SK-N-SH treated with all-trans-retinoic acid at 6 μM for 48 hours (cell line): ENCODE measurements at regions not wholly inside any gene's neighbourhood (a gene's known extent, or its start where the extent isn't known, plus 50 kb on each side); places are given as distances from the start of the nearest gene placed in this dataset.
A peak's percentile ranks its signal among the peaks of the same experiment; 100 is the strongest.
"Not testable (repeated sequence)": the region's sequence is repeated elsewhere in the genome, so short reads cannot be mapped to it uniquely, and the experiment has no call there.

Experiments used
- ATAC-seq: fragments of 200-7000 bp; cut with Tn5 transposase; 3 replicates; pipeline ENCODE4 v1.9.1; 2020; ENCODE audit warnings: mild to moderate bottlenecking, moderate library complexity
- ARNTL ChIP-seq: fragments of 450-650 bp; formaldehyde crosslinking; IDR thresholded peaks from 2 replicates; pipeline ENCODE4 v1.5.0; 2020; ENCODE audit warnings: low read depth, mild to moderate bottlenecking, moderate library complexity, borderline replicate concordance
- BACH2 ChIP-seq: fragments of 250-450 bp; sonication (Bioruptor Pico); IDR thresholded peaks from 2 replicates; pipeline ENCODE4 v1.9.0; 2021; ENCODE audit warnings: mild to moderate bottlenecking, borderline replicate concordance
- CSDC2 ChIP-seq: fragments of 250-450 bp; sonication (Bioruptor Pico); IDR thresholded peaks from 2 replicates; pipeline ENCODE4 v1.5.0; 2020; ENCODE audit warnings: mild to moderate bottlenecking, moderate library complexity
- CSRNP3 ChIP-seq: fragments of 250-450 bp; sonication (Bioruptor Pico); IDR thresholded peaks from 2 replicates; pipeline ENCODE4 v1.5.1; 2021; ENCODE audit warnings: mild to moderate bottlenecking, moderate library complexity
- ESRRG ChIP-seq: fragments of 250-450 bp; sonication (Bioruptor Pico); IDR thresholded peaks from 2 replicates; pipeline ENCODE4 v1.6.1; 2021; ENCODE audit warnings: mild to moderate bottlenecking
- ISL1 ChIP-seq: fragments of 250-450 bp; sonication (Bioruptor Pico); IDR thresholded peaks from 2 replicates; pipeline ENCODE4 v2.1.2; 2022; ENCODE audit warnings: mild to moderate bottlenecking, moderate library complexity
- OSR1 ChIP-seq: fragments of 250-450 bp; sonication (Bioruptor Pico); IDR thresholded peaks from 2 replicates; pipeline ENCODE4 v1.8.0; 2022; ENCODE audit warnings: moderate library complexity, mild to moderate bottlenecking, inconsistent platforms
- PATZ1 ChIP-seq: fragments of 250-450 bp; sonication (Bioruptor Pico); IDR thresholded peaks from 2 replicates; pipeline ENCODE4 v1.8.0; 2020; ENCODE audit warnings: mild to moderate bottlenecking, moderate library complexity, borderline replicate concordance
- POU6F1 ChIP-seq: fragments of 250-450 bp; sonication (Bioruptor Pico); IDR thresholded peaks from 2 replicates; pipeline ENCODE4 v1.8.0; 2021; ENCODE audit warnings: low read depth, mild to moderate bottlenecking, moderate library complexity, borderline replicate concordance
- PPARA ChIP-seq: fragments of 250-450 bp; sonication (Bioruptor Pico); IDR thresholded peaks from 2 replicates; pipeline ENCODE4 v1.5.0; 2020; ENCODE audit warnings: mild to moderate bottlenecking, borderline replicate concordance
- RARB ChIP-seq: fragments of 250-450 bp; sonication (Bioruptor Pico); IDR thresholded peaks from 2 replicates; pipeline ENCODE4 v1.8.0; 2021; ENCODE audit warnings: mild to moderate bottlenecking, moderate library complexity
- SNAI2 ChIP-seq: fragments of 250-450 bp; sonication (Bioruptor Pico); IDR thresholded peaks from 2 replicates; pipeline ENCODE4 v1.5.0; 2020; ENCODE audit warnings: mild to moderate bottlenecking, moderate library complexity
- TCF4 ChIP-seq: fragments of 250-450 bp; sonication (Bioruptor Pico); IDR thresholded peaks from 2 replicates; pipeline ENCODE4 v1.8.0; 2021; ENCODE audit warnings: mild to moderate bottlenecking, moderate library complexity, borderline replicate concordance
- TOX ChIP-seq: fragments of 250-450 bp; sonication (Bioruptor Pico); IDR thresholded peaks from 2 replicates; pipeline ENCODE4 v1.8.0; 2021; ENCODE audit warnings: mild to moderate bottlenecking, moderate library complexity, borderline replicate concordance
- TSHZ2 ChIP-seq: fragments of 250-450 bp; sonication (Bioruptor Pico); IDR thresholded peaks from 2 replicates; pipeline ENCODE4 v1.5.0; 2020; ENCODE audit warnings: mild to moderate bottlenecking, moderate library complexity
- ZC3H10 ChIP-seq: fragments of 250-450 bp; sonication (Bioruptor Pico); IDR thresholded peaks from 2 replicates; pipeline ENCODE4 v1.5.1; 2021; ENCODE audit warnings: mild to moderate bottlenecking, moderate library complexity
- ZFP30 ChIP-seq: fragments of 450-650 bp; formaldehyde crosslinking; IDR thresholded peaks from 2 replicates; pipeline ENCODE4 v1.5.0; 2022; ENCODE audit warnings: mild to moderate bottlenecking, moderate library complexity
- ZNF565 ChIP-seq: fragments of 450-650 bp; formaldehyde crosslinking; conservative IDR thresholded peaks from 2 replicates; pipeline ENCODE4 v1.5.0; 2020; ENCODE audit warnings: low read depth, mild to moderate bottlenecking, moderate library complexity
- ZNF70 ChIP-seq: fragments of 450-650 bp; formaldehyde crosslinking; IDR thresholded peaks from 2 replicates; pipeline ENCODE4 v1.5.0; 2020; ENCODE audit warnings: mild to moderate bottlenecking, moderate library complexity

GRCh38 chr12:28096649-28097048, 93.6 kb upstream of the CCDC91 start:
- no peak for ATAC-seq
- TF ChIP-seq RARB (CRISPR knock-in tag), result no peak
- TF ChIP-seq TOX (CRISPR knock-in tag), result no peak
- TF ChIP-seq TCF4 (CRISPR knock-in tag), result no peak
- TF ChIP-seq ZNF70, result no peak
- no peak for TF ChIP-seq CSDC2 (CRISPR knock-in tag)
- no peak for TF ChIP-seq PATZ1 (CRISPR knock-in tag)

- TF ChIP-seq BACH2 (CRISPR knock-in tag) (no peak), ISL1 (CRISPR knock-in tag) (no peak), TSHZ2 (CRISPR knock-in tag) (no peak), POU6F1 (no peak), CSDC2 (CRISPR knock-in tag) (no peak), PPARA (CRISPR knock-in tag) (no peak), CSRNP3 (CRISPR knock-in tag) (no peak), RARB (CRISPR knock-in tag) (no peak), ZFP30 (CRISPR knock-in tag) (no peak), ESRRG (CRISPR knock-in tag) (no peak), SNAI2 (CRISPR knock-in tag) (no peak), ZC3H10 (CRISPR knock-in tag) (no peak)
- ATAC-seq, result peak; percentile 51
Measured at GRCh38 chr12:28097221-28097620, 93.0 kb upstream of the CCDC91 start.

- ATAC-seq, result not testable (repeated sequence)
Measured at GRCh38 chr12:28099245-28099644, 91.0 kb upstream of the CCDC91 start.

GRCh38 chr12:28099871-28100270, 90.4 kb upstream of the CCDC91 start:
- no peak for ATAC-seq
- TF ChIP-seq ISL1 (CRISPR knock-in tag) (no peak), PATZ1 (CRISPR knock-in tag) (no peak), BACH2 (CRISPR knock-in tag) (no peak), ARNTL (CRISPR knock-in tag) (no peak), ZNF565 (CRISPR knock-in tag) (no peak), TCF4 (CRISPR knock-in tag) (no peak), CSDC2 (CRISPR knock-in tag) (no peak), ZFP30 (CRISPR knock-in tag) (no peak), OSR1 (CRISPR knock-in tag) (no peak)
